ENCODE measurements at regions not wholly inside any gene's neighbourhood (a gene's known extent, or its start where the extent isn't known, plus 50 kb on each side); places are given as distances from the start of the nearest gene placed in this dataset.
A peak's percentile ranks its signal among the peaks of the same experiment; 100 is the strongest.

- no peak for DNase-seq (ENCODE audit: low read depth, low spot score)
These were observed 200.7 kb upstream of the PDE5A start for GRCh38 chr4:119829326-119829725.

GRCh38 chr4:119825696-119826095 is 197.1 kb upstream of the PDE5A start:
- DNase-seq (ENCODE audit: low read depth, low spot score), result no peak

- DNase-seq (ENCODE audit: low read depth, low spot score), result no peak
These were observed 195.3 kb upstream of the PDE5A start for GRCh38 chr4:119823891-119824290.

- DNase-seq (ENCODE audit: low read depth, low spot score), result no peak
These were observed 194.4 kb upstream of the PDE5A start for GRCh38 chr4:119823045-119823444.

- no peak for DNase-seq (ENCODE audit: low read depth, low spot score)
These were observed 187.9 kb upstream of the PDE5A start for GRCh38 chr4:119816473-119816872.

- DNase-seq (ENCODE audit: low read depth, low spot score), result no peak
These were observed 181.4 kb upstream of the PDE5A start for GRCh38 chr4:119810001-119810400.

- DNase-seq (ENCODE audit: low read depth, low spot score), result no peak
These were observed 175.8 kb upstream of the PDE5A start for GRCh38 chr4:119804404-119804803.

- no peak for DNase-seq (ENCODE audit: low read depth, low spot score)
These were observed 168.8 kb upstream of the PDE5A start for GRCh38 chr4:119797238-119797894.

GRCh38 chr4:119795986-119796578 is 167.5 kb upstream of the PDE5A start:
- no peak for DNase-seq (ENCODE audit: low read depth, low spot score)

GRCh38 chr4:119794681-119795080 is 166.1 kb upstream of the PDE5A start:
- no peak for DNase-seq (ENCODE audit: low read depth, low spot score)

- no peak for DNase-seq (ENCODE audit: low read depth, low spot score)
These were observed 165.5 kb upstream of the PDE5A start for GRCh38 chr4:119794113-119794512.

- DNase-seq (ENCODE audit: low read depth, low spot score), result peak; percentile 59
These were observed 160.0 kb upstream of the PDE5A start for GRCh38 chr4:119788349-119789266.

GRCh38 chr4:119785963-119786362 is 157.4 kb upstream of the PDE5A start:
- DNase-seq (ENCODE audit: low read depth, low spot score), result no peak

GRCh38 chr4:119783189-119783983 is 154.8 kb upstream of the PDE5A start:
- DNase-seq (ENCODE audit: low read depth, low spot score), result no peak

GRCh38 chr4:119781044-119781443 is 152.4 kb upstream of the PDE5A start:
- no peak for DNase-seq (ENCODE audit: low read depth, low spot score)

- peak; percentile 65 for DNase-seq (ENCODE audit: low read depth, low spot score)
These were observed 146.2 kb upstream of the PDE5A start for GRCh38 chr4:119774840-119775239.

GRCh38 chr4:119765951-119766350 is 137.3 kb upstream of the PDE5A start:
- no peak for DNase-seq (ENCODE audit: low read depth, low spot score)

GRCh38 chr4:119765469-119765868 is 136.9 kb upstream of the PDE5A start:
- no peak for DNase-seq (ENCODE audit: low read depth, low spot score)

- DNase-seq (ENCODE audit: low read depth, low spot score), result no peak
These were observed 134.8 kb upstream of the PDE5A start for GRCh38 chr4:119763386-119763785.

- no peak for DNase-seq (ENCODE audit: low read depth, low spot score)
These were observed 127.0 kb upstream of the PDE5A start for GRCh38 chr4:119755599-119755998.

- DNase-seq (ENCODE audit: low read depth, low spot score), result no peak
These were observed 124.3 kb upstream of the PDE5A start for GRCh38 chr4:119752936-119753335.

- no peak for DNase-seq (ENCODE audit: low read depth, low spot score)
These were observed 122.2 kb upstream of the PDE5A start for GRCh38 chr4:119750771-119751170.

All from iPS DF 19.7 (cell line).